IMR-90 (cell line): ENCODE measurements at regions not wholly inside any gene's neighbourhood (a gene's known extent, or its start where the extent isn't known, plus 50 kb on each side); places are given as distances from the start of the nearest gene placed in this dataset.

ENCODE experiments used
- ATAC-seq: fragments of 200-7000 bp; cut with Tn5 transposase; 2 replicates; pipeline ENCODE4 v1.9.1; 2020; ENCODE audit warnings: low read depth, mild to moderate bottlenecking, moderate library complexity
- BruUV-seq: library from RNA; stranded (reverse); fragments of 400-500 nt; replicated peaks from 2 replicates; lab custom pipeline; 2021; lab: Mats Ljungman, UMichigan
- CTCF ChIA-PET: fragments of 300-600 bp; formaldehyde crosslinking; extraction: SDS; loops from one replicate; lab custom pipeline; 2021; ENCODE audit warnings: antibody characterized with exemption; lab: Yijun Ruan, JAX
- POLR2A ChIA-PET: fragments of 300-600 bp; sonication (Branson Sonifier 250); formaldehyde crosslinking; loops from one replicate; lab custom pipeline; 2022; ENCODE audit warnings: antibody characterized with exemption; ENCODE audit not compliant: unreplicated experiment; lab: Charles Lee
- DNase-seq: peaks from one replicate; pipeline ENCODE4 v3.0.0; 2013
- H2AFZ ChIP-seq: replicated peaks from 2 replicates; pipeline ENCODE3; 2013; ENCODE audit warnings: low read length, mild to moderate bottlenecking; ENCODE audit not compliant: poor library complexity
- H2AK5ac ChIP-seq: 2 replicates; pipeline ENCODE4 v1.6.1; 2013; ENCODE audit warnings: low read depth, low read length, inconsistent platforms
- H2AK9ac ChIP-seq: replicated peaks from 2 replicates; pipeline ENCODE3; 2013; ENCODE audit warnings: mild to moderate bottlenecking, low read depth, low read length, moderate library complexity; ENCODE audit not compliant: poor library complexity
- H2BK120ac ChIP-seq: 2 replicates; pipeline ENCODE4 v1.6.1; 2013; ENCODE audit warnings: low read depth, low read length, inconsistent platforms
- H2BK15ac ChIP-seq: 3 replicates; pipeline ENCODE4 v1.6.1; 2013; ENCODE audit warnings: low read depth, low read length, inconsistent platforms
- H2BK20ac ChIP-seq: 2 replicates; pipeline ENCODE4 v1.6.1; 2013; ENCODE audit warnings: low read depth, mild to moderate bottlenecking, inconsistent platforms, low read length, moderate library complexity
- H2BK5ac ChIP-seq: 2 replicates; pipeline ENCODE4 v1.6.1; 2013; ENCODE audit warnings: mild to moderate bottlenecking, low read depth, low read length, inconsistent platforms; ENCODE audit not compliant: poor library complexity, severe bottlenecking
- H3K14ac ChIP-seq: replicated peaks from 2 replicates; pipeline ENCODE4 v1.6.1; 2013; ENCODE audit warnings: low read depth, low read length, inconsistent platforms
- H3K18ac ChIP-seq: 2 replicates; pipeline ENCODE4 v1.6.1; 2013; ENCODE audit warnings: low read depth, low read length, control low read depth
- H3K23ac ChIP-seq: 2 replicates; pipeline ENCODE4 v1.6.1; 2013; ENCODE audit warnings: low read depth, low read length, inconsistent platforms
- H3K27ac ChIP-seq: 2 replicates; pipeline ENCODE4 v1.5.1; 2013; ENCODE audit warnings: mild to moderate bottlenecking, control low read depth, low read length; ENCODE audit not compliant: insufficient read depth
- H3K27me3 ChIP-seq: 2 replicates; pipeline ENCODE4 v1.6.1; 2013; ENCODE audit warnings: low read length; ENCODE audit not compliant: control insufficient read depth, insufficient read depth
- H3K36me3 ChIP-seq: 2 replicates; pipeline ENCODE4 v1.6.1; 2013; ENCODE audit warnings: low read length, mixed read lengths; ENCODE audit not compliant: control insufficient read depth, insufficient read depth
- H3K4ac ChIP-seq: 2 replicates; pipeline ENCODE4 v1.6.1; 2013; ENCODE audit warnings: low read depth, low read length, inconsistent platforms
- H3K4me1 ChIP-seq: 2 replicates; pipeline ENCODE4 v1.6.1; 2013; ENCODE audit warnings: low read length, mixed read lengths; ENCODE audit not compliant: control insufficient read depth, insufficient read depth
- H3K4me2 ChIP-seq: 2 replicates; pipeline ENCODE4 v1.6.1; 2013; ENCODE audit warnings: low read depth, mild to moderate bottlenecking, control low read depth, low read length, moderate library complexity
- H3K4me3 ChIP-seq: 2 replicates; pipeline ENCODE4 v1.5.1; 2013; ENCODE audit warnings: low read depth, mild to moderate bottlenecking, control low read depth, low read length, moderate library complexity; ENCODE audit not compliant: insufficient read depth
- H3K56ac ChIP-seq: 2 replicates; pipeline ENCODE4 v1.6.1; 2013; ENCODE audit warnings: low read length, inconsistent platforms; ENCODE audit not compliant: insufficient read depth; ENCODE audit errors: extremely low read depth
- H3K79me1 ChIP-seq, 2 experiments: 2 replicates each; pipeline ENCODE4 v1.6.1; 2013; ENCODE audit warnings: low read length in 2 of 2, inconsistent platforms in 1 of 2, low read depth in 1 of 2
- H3K9ac ChIP-seq: 2 replicates; pipeline ENCODE4 v1.6.1; 2013; ENCODE audit warnings: low read depth, low read length, control low read depth
- H3K9me1 ChIP-seq: 2 replicates; pipeline ENCODE4 v1.6.1; 2013; ENCODE audit warnings: low read length, inconsistent platforms; ENCODE audit not compliant: insufficient read depth
- H3K9me3 ChIP-seq: 2 replicates; pipeline ENCODE4 v1.6.1; 2013; ENCODE audit warnings: low read length; ENCODE audit not compliant: control insufficient read depth, insufficient read depth
- H4K20me1 ChIP-seq: 2 replicates; pipeline ENCODE4 v1.6.1; 2013; ENCODE audit warnings: low read length, inconsistent platforms; ENCODE audit not compliant: insufficient read depth
- H4K5ac ChIP-seq: 2 replicates; pipeline ENCODE4 v1.6.1; 2013; ENCODE audit warnings: mild to moderate bottlenecking, low read depth, low read length, control low read depth
- H4K8ac ChIP-seq, 2 experiments: 2 replicates each; pipeline ENCODE4 v1.6.1; 2013; ENCODE audit warnings: low read depth in 2 of 2, low read length in 2 of 2, control low read depth in 1 of 2, inconsistent platforms in 1 of 2
- H4K91ac ChIP-seq: 2 replicates; pipeline ENCODE4 v1.6.1; 2013; ENCODE audit warnings: low read depth, low read length, inconsistent platforms; ENCODE audit not compliant: insufficient read depth
- BHLHE40 ChIP-seq: fragments of 150-350 bp; IDR thresholded peaks from 2 replicates; pipeline ENCODE4 v1.6.1; 2016; ENCODE audit warnings: mild to moderate bottlenecking, low read depth, low read length
- CEBPB ChIP-seq: IDR thresholded peaks from 2 replicates; pipeline ENCODE4 v1.6.1; 2012; ENCODE audit warnings: low read depth, low read length, improper control_type of control experiment
- CHD1 ChIP-seq: IDR thresholded peaks from 2 replicates; pipeline ENCODE4 v1.6.1; 2012; ENCODE audit warnings: low read depth, low read length, improper control_type of control experiment
- CTCF ChIP-seq: conservative IDR thresholded peaks from 2 replicates; pipeline ENCODE4 v1.5.1; 2012; ENCODE audit warnings: mild to moderate bottlenecking, low read depth, low read length, improper control_type of control experiment
- ELK1 ChIP-seq: fragments of 150-350 bp; IDR thresholded peaks from 2 replicates; pipeline ENCODE4 v1.6.1; 2016; ENCODE audit warnings: low read depth, mild to moderate bottlenecking, low read length, moderate library complexity, borderline replicate concordance
- FOS ChIP-seq: fragments of 150-350 bp; IDR thresholded peaks from 2 replicates; pipeline ENCODE4 v1.6.1; 2016; ENCODE audit warnings: low read depth, low read length
- MAFK ChIP-seq: IDR thresholded peaks from 2 replicates; pipeline ENCODE4 v1.6.1; 2012; ENCODE audit warnings: low read depth, low read length, improper control_type of control experiment
- MAZ ChIP-seq: IDR thresholded peaks from 2 replicates; pipeline ENCODE4 v1.6.1; 2012; ENCODE audit warnings: low read depth, mild to moderate bottlenecking, low read length, improper control_type of control experiment, moderate library complexity, borderline replicate concordance
- MXI1 ChIP-seq: IDR thresholded peaks from 2 replicates; pipeline ENCODE4 v1.6.1; 2012; ENCODE audit warnings: low read depth, mild to moderate bottlenecking, low read length, moderate library complexity, borderline replicate concordance
- NFE2L2 ChIP-seq: fragments of 150-350 bp; IDR thresholded peaks from 2 replicates; pipeline ENCODE4 v1.6.1; 2016; ENCODE audit warnings: low read depth, mild to moderate bottlenecking, low read length
- POLR2A ChIP-seq: IDR thresholded peaks from 2 replicates; pipeline ENCODE4 v1.6.1; 2012; ENCODE audit warnings: mild to moderate bottlenecking, low read depth, low read length
- RAD21 ChIP-seq: IDR thresholded peaks from 2 replicates; pipeline ENCODE4 v1.6.1; 2012; ENCODE audit warnings: low read length, improper control_type of control experiment
- RCOR1 ChIP-seq: IDR thresholded peaks from 2 replicates; pipeline ENCODE4 v1.6.1; 2012; ENCODE audit warnings: mild to moderate bottlenecking, low read length, improper control_type of control experiment; ENCODE audit not compliant: insufficient replicate concordance
- RFX5 ChIP-seq: IDR thresholded peaks from 2 replicates; pipeline ENCODE4 v1.8.0; 2012; ENCODE audit warnings: low read depth, mild to moderate bottlenecking, low read length, moderate library complexity
- SMC3 ChIP-seq: fragments of 150-350 bp; IDR thresholded peaks from 2 replicates; pipeline ENCODE4 v1.6.1; 2016; ENCODE audit warnings: low read depth, mild to moderate bottlenecking, antibody characterized with exemption, low read length, moderate library complexity
- USF2 ChIP-seq: fragments of 150-350 bp; IDR thresholded peaks from 2 replicates; pipeline ENCODE4 v1.6.1; 2017; ENCODE audit warnings: mild to moderate bottlenecking, antibody characterized with exemption, low read length, low read depth
- WGBS, 2 experiments: methylation state at CpG; one replicate each; pipeline versions ENCODE4 v1.1.5 to v1.1.7; 2013; ENCODE audit warnings: missing lambda C conversion rate in 2 of 2; ENCODE audit not compliant: insufficient read length in 1 of 2; ENCODE audit errors: extremely low coverage in 2 of 2; 5-methylcytosine and 5-hydroxymethylcytosine counted together
- dilution Hi-C: fragments of 300-500 bp; cut with HindIII; formaldehyde crosslinking; loops from one replicate; pipeline ENCODE4 v1.14.3; 2018; ENCODE audit warnings: low sequenced_read_pairs; ENCODE audit not compliant: unreplicated experiment
- in situ Hi-C: fragments of 300-500 bp; cut with MboI; formaldehyde crosslinking; loops from 3 replicates; pipeline ENCODE4 v1.14.3; 2019; ENCODE audit warnings: low sequenced_read_pairs, inconsistent platforms, mixed read lengths
- intact Hi-C: fragments of 100-400 bp; cut with micrococcal nuclease; formaldehyde crosslinking; loops from 2 replicates; pipeline ENCODE4 v1.10.0; 2022

GRCh38 chr18:70456376-70456775 is 167.5 kb downstream of the SOCS6 start:
- 50% methylated on average over 1 of the region's 6 CpGs; no CpG with 5 or more reads in 1 of the 2 experiments for WGBS, 2 experiments
- no peak overlapping the region for H2AK5ac ChIP-seq
- no peak overlapping the region for H3K9ac ChIP-seq
- peaks cover 2% of the 10 kb centered on the region; the same call in 1 of the 2 replicates for H3K4me1 ChIP-seq
- ATAC-seq (no peak), DNase-seq (no peak)
- no peak overlapping the region for H3K18ac ChIP-seq
- no peak overlapping the region for H3K4ac ChIP-seq
- no peak overlapping the region for H2AFZ ChIP-seq
- H3K4me3 ChIP-seq = no peak overlapping the region
- no peak for TF ChIP-seq RCOR1
- TF ChIP-seq CEBPB = no peak
- no peak for TF ChIP-seq CHD1
- TF ChIP-seq POLR2A = no peak
- TF ChIP-seq MAZ = no peak
- TF ChIP-seq FOS = no peak
- no peak for TF ChIP-seq BHLHE40
- TF ChIP-seq MAFK = no peak
- TF ChIP-seq RFX5 = no peak
- TF ChIP-seq CTCF = no peak
- no peak for TF ChIP-seq SMC3
- TF ChIP-seq RAD21 = no peak
- no peak for TF ChIP-seq USF2
- TF ChIP-seq MXI1 = no peak
- TF ChIP-seq NFE2L2 = no peak
- TF ChIP-seq ELK1 = no peak
- H3K27ac ChIP-seq = no peak overlapping the region
- H3K9me3 ChIP-seq = no peaks in the 10 kb centered on the region
- dilution Hi-C loops (no loop called here), in situ Hi-C loops (loop anchor here (10.0 kb wide), 1 partner anchor 362 kb away; no protein-coding TSS in a partner anchor), intact Hi-C loops (loop anchor here (10.0 kb wide), 1 partner anchor 652 kb away; no protein-coding TSS in a partner anchor)
- H3K9me1 ChIP-seq = no peaks in the 10 kb centered on the region
- no peak overlapping the region for H2BK5ac ChIP-seq
- no peak overlapping the region for H2BK15ac ChIP-seq
- H4K20me1 ChIP-seq = no peaks in the 10 kb centered on the region
- H3K4me2 ChIP-seq = no peak overlapping the region
- H3K56ac ChIP-seq = no peak overlapping the region
- H2BK20ac ChIP-seq = no peak overlapping the region
- CTCF ChIA-PET = no interaction called here
- H4K5ac ChIP-seq = no peak overlapping the region
- H3K79me1 ChIP-seq = no peaks in the 10 kb centered on the region
- no peak overlapping the region for H2AK9ac ChIP-seq
- H3K14ac ChIP-seq = no peak overlapping the region
- no peaks in the 10 kb centered on the region for H3K36me3 ChIP-seq
- no peaks in the 10 kb centered on the region for H3K27me3 ChIP-seq
- no peak overlapping the region for H2BK120ac ChIP-seq
- H3K23ac ChIP-seq = no peak overlapping the region
- no peak overlapping the region for H4K91ac ChIP-seq
- POLR2A ChIA-PET = no interaction called here
- no TSS peak for BruUV-seq
- H4K8ac ChIP-seq = no peak overlapping the region
